D721Med (cell line): ENCODE measurements at regions not wholly inside any gene's neighbourhood (a gene's known extent, or its start where the extent isn't known, plus 50 kb on each side); places are given as distances from the start of the nearest gene placed in this dataset.

Source experiments
- DNase-seq: peaks from one replicate; pipeline ENCODE4 v3.0.0; 2011; ENCODE audit warnings: low spot score; ENCODE audit not compliant: insufficient read length
- FAIRE-seq: peaks from 2 replicates; lab custom pipeline; 2011; peaks lifted over from hg19 to GRCh38; lab: Jason Lieb, UNC
- CTCF ChIP-seq: IDR thresholded peaks from 2 replicates; pipeline ENCODE4 v1.5.1; 2012; ENCODE audit warnings: mild to moderate bottlenecking, control low read depth; ENCODE audit not compliant: insufficient read depth; ENCODE audit errors: missing control alignments

- TF ChIP-seq CTCF = no peak
- no peak for FAIRE-seq
- no peak for DNase-seq
These were observed 148.2 kb upstream of the COL11A1 start for GRCh38 chr1:103256490-103256889.

GRCh38 chr1:103254691-103255090 lies 146.4 kb upstream of the COL11A1 start:
- no peak for TF ChIP-seq CTCF

GRCh38 chr1:103250441-103250861 lies 142.1 kb upstream of the COL11A1 start:
- no peak for DNase-seq
- FAIRE-seq = no peak
- TF ChIP-seq CTCF = no peak

More at GRCh38 chr1:103254691-103255090, 146.4 kb upstream of the COL11A1 start:
- DNase-seq = no peak
- FAIRE-seq = no peak

- no peak for TF ChIP-seq CTCF
- FAIRE-seq = no peak
- no peak for DNase-seq
These were observed 140.2 kb upstream of the COL11A1 start for GRCh38 chr1:103248417-103249102.

- TF ChIP-seq CTCF = no peak
- DNase-seq (no peak), FAIRE-seq (no peak)
These were observed 139.2 kb upstream of the COL11A1 start for GRCh38 chr1:103247517-103247916.

GRCh38 chr1:103243481-103243880 lies 135.2 kb upstream of the COL11A1 start:
- no peak for TF ChIP-seq CTCF
- FAIRE-seq = no peak
- no peak for DNase-seq

GRCh38 chr1:103239034-103239433 lies 130.7 kb upstream of the COL11A1 start:
- FAIRE-seq (no peak), DNase-seq (no peak)
- TF ChIP-seq CTCF = no peak
